Colonic mucosa (tissue), 4 donors: ENCODE measurements at regions not wholly inside any gene's neighbourhood (a gene's known extent, or its start where the extent isn't known, plus 50 kb on each side); places are given as distances from the start of the nearest gene placed in this dataset.
"Not testable (repeated sequence)": the region's sequence is repeated elsewhere in the genome, so short reads cannot be mapped to it uniquely, and the experiment has no call there.

Source experiments
- DNase-seq: peaks from one replicate; pipeline ENCODE4 v3.0.0-alpha.2; 2020
- H3K27ac ChIP-seq: fragments of 200-600 bp; one replicate; pipeline ENCODE4 v1.8.0; 2021
- H3K27me3 ChIP-seq: fragments of 200-600 bp; one replicate; pipeline ENCODE4 v1.8.0; 2021
- H3K36me3 ChIP-seq: fragments of 200-600 bp; one replicate; pipeline ENCODE4 v1.8.0; 2021
- H3K4me1 ChIP-seq: fragments of 200-600 bp; one replicate; pipeline ENCODE4 v1.8.0; 2021; ENCODE audit warnings: mild to moderate bottlenecking
- H3K4me3 ChIP-seq: fragments of 200-600 bp; one replicate; pipeline ENCODE4 v1.8.0; 2021
- H3K9ac ChIP-seq, 2 donors: one replicate each; pipeline ENCODE4 v1.7.0; 2013; ENCODE audit warnings: control low read depth in 2 of 2, low read depth in 2 of 2, low read length in 2 of 2
- H3K9me3 ChIP-seq: fragments of 200-600 bp; one replicate; pipeline ENCODE4 v1.8.0; 2021
- CTCF ChIP-seq: fragments of 200-600 bp; IDR thresholded peaks from one replicate; pipeline ENCODE4 v1.8.0; 2022; ENCODE audit warnings: antibody characterized with exemption, mild to moderate bottlenecking
- intact Hi-C: fragments of 100-400 bp; cut with DNase I; formaldehyde crosslinking; loops from one replicate; pipeline ENCODE4 v1.14.1; 2022
- donor health status: healthy.
- donor health status: DM: no; HTN: no; CAD: no.
- donor health status: DM: no; HTN: no; CAD: no.

- H3K4me3 ChIP-seq = no peak overlapping the region
- intact Hi-C loops = no loop called here
- no peak for TF ChIP-seq CTCF
- H3K4me1 ChIP-seq = no peaks in the 10 kb centered on the region
- no peaks in the 10 kb centered on the region for H3K36me3 ChIP-seq
- no peak for DNase-seq
- H3K9ac ChIP-seq = no peak overlapping the region
- H3K27me3 ChIP-seq = no peaks in the 10 kb centered on the region
- H3K27ac ChIP-seq = no peak overlapping the region
- H3K9me3 ChIP-seq = no peaks in the 10 kb centered on the region
Measured at GRCh38 chr14:106622200-106622745, 1095.9 kb downstream of the TMEM121 start.

- intact Hi-C loops = no loop called here
Measured at GRCh38 chr14:106625186-106625585, 1098.8 kb downstream of the TMEM121 start.

GRCh38 chr14:106626469-106626868 lies 1100.1 kb downstream of the TMEM121 start:
- H3K9me3 ChIP-seq, DNase-seq, H3K9ac ChIP-seq, H3K4me1 ChIP-seq, H3K4me3 ChIP-seq, H3K27ac ChIP-seq, intact Hi-C loops, H3K36me3 ChIP-seq, H3K27me3 ChIP-seq: not testable (repeated sequence)

More at GRCh38 chr14:106625186-106625585, 1098.8 kb downstream of the TMEM121 start:
- no peak overlapping the region for H3K27ac ChIP-seq
- no peaks in the 10 kb centered on the region for H3K9me3 ChIP-seq
- H3K4me3 ChIP-seq = no peak overlapping the region
- no peak for DNase-seq
- no peaks in the 10 kb centered on the region for H3K4me1 ChIP-seq
- H3K36me3 ChIP-seq = no peaks in the 10 kb centered on the region
- TF ChIP-seq CTCF = no peak
- H3K27me3 ChIP-seq = no peaks in the 10 kb centered on the region
- no peak overlapping the region for H3K9ac ChIP-seq

- DNase-seq = peak; percentile 37
- H3K9me3 ChIP-seq, H3K36me3 ChIP-seq, H3K27me3 ChIP-seq, H3K27ac ChIP-seq, H3K9ac ChIP-seq, intact Hi-C loops, H3K4me1 ChIP-seq, H3K4me3 ChIP-seq: not testable (repeated sequence)
- peak; percentile 58 for TF ChIP-seq CTCF
Measured at GRCh38 chr14:106626942-106627588, 1100.7 kb downstream of the TMEM121 start.

GRCh38 chr14:106631879-106632278 lies 1105.5 kb downstream of the TMEM121 start:
- intact Hi-C loops = no loop called here
- TF ChIP-seq CTCF = no peak
- no peak overlapping the region for H3K27ac ChIP-seq
- no peak overlapping the region for H3K9ac ChIP-seq
- DNase-seq = no peak
- H3K4me3 ChIP-seq = no peak overlapping the region
- no peaks in the 10 kb centered on the region for H3K9me3 ChIP-seq
- no peaks in the 10 kb centered on the region for H3K27me3 ChIP-seq
- H3K36me3 ChIP-seq = no peaks in the 10 kb centered on the region
- H3K4me1 ChIP-seq = no peaks in the 10 kb centered on the region

GRCh38 chr14:106633721-106634120 lies 1107.3 kb downstream of the TMEM121 start:
- intact Hi-C loops = no loop called here
- no peak for DNase-seq
- Histone ChIP-seq H3K27me3 (no peaks in the 10 kb centered on the region), H3K36me3 (no peaks in the 10 kb centered on the region), H3K9me3 (no peaks in the 10 kb centered on the region), H3K9ac (no peak overlapping the region), H3K4me1 (no peaks in the 10 kb centered on the region), H3K4me3 (no peak overlapping the region), H3K27ac (no peak overlapping the region)
- TF ChIP-seq CTCF = no peak
